T-cell (primary cell): ENCODE measurements at regions not wholly inside any gene's neighbourhood (a gene's known extent, or its start where the extent isn't known, plus 50 kb on each side); places are given as distances from the start of the nearest gene placed in this dataset.

ENCODE experiments used
- ATAC-seq, 4 experiments: fragments of 200-7000 bp in 3 of 4; fragments of 150-1000 bp in 1 of 4; cut with Tn5 transposase; replicated peaks in 1 of 4; 1 replicate in 3 of 4; 2 replicates in 1 of 4; pipeline ENCODE4 v1.10.0; 2021; ENCODE audit warnings: moderate library complexity in 3 of 4, mild to moderate bottlenecking in 2 of 4, moderate number of reproducible peaks in 1 of 4
- CTCF ChIA-PET, 2 donors: fragments of 300-600 bp; sonication (Branson Sonifier 250); formaldehyde crosslinking; loops; one replicate each; lab custom pipeline; 2022; ENCODE audit warnings: antibody characterized with exemption in 2 of 2; lab: Charles Lee
- POLR2A ChIA-PET, 2 donors: fragments of 300-600 bp; sonication (Branson Sonifier 250); formaldehyde crosslinking; loops; one replicate each; lab custom pipeline; 2022; ENCODE audit warnings: antibody characterized with exemption in 2 of 2; lab: Charles Lee
- DNase-seq, 35 experiments: peaks; one replicate each; pipeline versions ENCODE4 v3.0.0 to v3.0.0-alpha.2; 2013 to 2023
- H3K27ac ChIP-seq: one replicate; pipeline ENCODE4 v1.5.1; 2013; ENCODE audit warnings: low read length
- H3K27me3 ChIP-seq, 2 experiments: replicated peaks in 1 of 2; 1 replicate in 1 of 2; 2 replicates in 1 of 2; pipeline versions ENCODE4 v1.6.1 to v1.7.0; 2013; ENCODE audit warnings: low read length in 1 of 2, mixed read lengths in 1 of 2; ENCODE audit not compliant: control insufficient read depth in 2 of 2, insufficient read depth in 2 of 2; ENCODE audit errors: extremely low read depth in 1 of 2
- H3K36me3 ChIP-seq, 2 donors: 1 replicate in 1 of 2; 2 replicates in 1 of 2; pipeline versions ENCODE4 v1.6.1 to v1.7.0; 2013; ENCODE audit warnings: low read length in 1 of 2; ENCODE audit not compliant: control insufficient read depth in 2 of 2, insufficient read depth in 1 of 2; ENCODE audit errors: extremely low read depth in 1 of 2
- H3K4me1 ChIP-seq, 2 experiments: 1 replicate in 1 of 2; 2 replicates in 1 of 2; pipeline versions ENCODE4 v1.6.1 to v1.7.0; 2013; ENCODE audit warnings: low read length in 2 of 2, mixed read lengths in 1 of 2; ENCODE audit not compliant: insufficient read depth in 2 of 2, control insufficient read depth in 1 of 2; ENCODE audit errors: extremely low read depth in 1 of 2
- H3K4me3 ChIP-seq, 2 donors: 1 replicate in 1 of 2; 2 replicates in 1 of 2; pipeline versions ENCODE4 v1.5.1 to v1.7.0; 2013; ENCODE audit warnings: mild to moderate bottlenecking in 2 of 2, low read length in 1 of 2, moderate library complexity in 1 of 2; ENCODE audit not compliant: control insufficient read depth in 1 of 2; ENCODE audit errors: extremely low read depth in 1 of 2
- H3K9me3 ChIP-seq: 2 replicates; pipeline ENCODE4 v1.7.0; 2013
- H3K27ac Mint-ChIP-seq, 2 donors: one replicate each; pipeline ENCODE4 v1.8.0; 2020 to 2021; ENCODE audit warnings: mild to moderate bottlenecking in 2 of 2, mixed read lengths in 2 of 2
- H3K27me3 Mint-ChIP-seq, 2 donors: one replicate each; pipeline ENCODE4 v1.8.0; 2021 to 2022; ENCODE audit warnings: mixed read lengths in 2 of 2
- H3K36me3 Mint-ChIP-seq: one replicate; pipeline ENCODE4 v1.8.0; 2021; ENCODE audit warnings: mixed read lengths
- H3K4me1 Mint-ChIP-seq, 3 donors: one replicate each; pipeline ENCODE4 v1.8.0; 2020 to 2022; ENCODE audit warnings: mixed read lengths in 3 of 3, mild to moderate bottlenecking in 1 of 3
- H3K4me3 Mint-ChIP-seq, 3 donors: one replicate each; pipeline ENCODE4 v1.8.0; 2020 to 2022; ENCODE audit warnings: mild to moderate bottlenecking in 3 of 3, mixed read lengths in 3 of 3, moderate library complexity in 3 of 3
- H3K9me3 Mint-ChIP-seq, 3 donors: one replicate each; pipeline ENCODE4 v1.8.0; 2020 to 2022; ENCODE audit warnings: mixed read lengths in 3 of 3
- WGBS: methylation state at CpG from one replicate; pipeline ENCODE4 v1.1.5; 2013; ENCODE audit warnings: missing lambda C conversion rate; ENCODE audit not compliant: insufficient coverage; 5-methylcytosine and 5-hydroxymethylcytosine counted together

GRCh38 chr12:74641262-74641661, 103.6 kb downstream of the ATXN7L3B start:
- DNase-seq: no peak
- peaks cover 0 to 3% (median 0%) of the 10 kb centered on the region in 3 donors for H3K9me3 Mint-ChIP-seq
- Histone ChIP-seq H3K27me3 (no peaks in the 10 kb centered on the region), H3K9me3 (no peaks in the 10 kb centered on the region), H3K27ac (no peak overlapping the region), H3K36me3 (no peaks in the 10 kb centered on the region), H3K4me1 (no peaks in the 10 kb centered on the region), H3K4me3 (no peak overlapping the region)
- ATAC-seq: no peak
- H3K36me3 Mint-ChIP-seq: no peaks in the 10 kb centered on the region
- CTCF ChIA-PET: no interaction called here
- POLR2A ChIA-PET: no interaction called here
- H3K27me3 Mint-ChIP-seq: no peaks in the 10 kb centered on the region
- H3K27ac Mint-ChIP-seq: no peak overlapping the region
- H3K4me3 Mint-ChIP-seq: no peak overlapping the region
- H3K4me1 Mint-ChIP-seq: no peaks in the 10 kb centered on the region
- no CpG with 5 or more reads among the region's 2 CpGs for WGBS

- Mint-ChIP-seq H3K27me3 (no peaks in the 10 kb centered on the region), H3K9me3 (peaks cover 0 to 3% (median 0%) of the 10 kb centered on the region in 3 donors), H3K36me3 (no peaks in the 10 kb centered on the region), H3K27ac (no peak overlapping the region), H3K4me3 (no peak overlapping the region), H3K4me1 (no peaks in the 10 kb centered on the region)
- CTCF ChIA-PET: no interaction called here
- POLR2A ChIA-PET: no interaction called here
- no peak for ATAC-seq
- WGBS: no CpG with 5 or more reads among the region's 2 CpGs
- no peak for DNase-seq
- H3K9me3 ChIP-seq: no peaks in the 10 kb centered on the region
- H3K27ac ChIP-seq: no peak overlapping the region
- H3K36me3 ChIP-seq: no peaks in the 10 kb centered on the region
- no peaks in the 10 kb centered on the region for H3K4me1 ChIP-seq
- H3K27me3 ChIP-seq: no peaks in the 10 kb centered on the region
- H3K4me3 ChIP-seq: no peak overlapping the region
Measured at GRCh38 chr12:74641694-74642093, 104.1 kb downstream of the ATXN7L3B start.

DNA sequence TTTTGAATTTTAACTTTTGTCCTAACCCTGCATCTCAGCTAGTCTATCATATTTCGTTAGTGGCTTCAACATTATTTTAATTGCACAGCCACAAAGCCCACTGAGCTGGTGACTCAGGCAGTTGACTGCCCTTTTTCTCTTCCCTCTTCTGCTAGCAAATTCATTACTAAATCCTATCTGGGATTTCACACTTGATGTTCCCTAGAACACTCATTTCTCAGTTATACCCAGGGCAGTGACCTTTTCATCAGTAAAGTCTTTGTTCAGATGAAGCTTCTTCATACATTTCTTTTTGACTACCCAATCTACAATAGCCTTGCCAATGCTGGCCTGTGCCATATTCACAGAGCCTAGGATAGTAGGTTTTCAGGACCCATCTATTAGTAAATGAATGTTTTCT, 107.0 kb downstream of the ATXN7L3B start:
- 57% methylated on average over 1 of the region's 1 CpG for WGBS
- ChIA-PET CTCF (no interaction called here), POLR2A (interaction anchor here in 1 of 2 donors (0.7 kb wide), 1 partner anchor 1653 kb away, joined by 3 read pairs; no protein-coding TSS in a partner anchor)
- H3K4me1 ChIP-seq: no peaks in the 10 kb centered on the region
- no peaks in the 10 kb centered on the region for H3K36me3 ChIP-seq
- Mint-ChIP-seq H3K36me3 (no peaks in the 10 kb centered on the region), H3K4me1 (no peaks in the 10 kb centered on the region), H3K27ac (no peak overlapping the region), H3K4me3 (no peak overlapping the region), H3K9me3 (no peaks in the 10 kb centered on the region), H3K27me3 (no peaks in the 10 kb centered on the region)
- no peak overlapping the region for H3K4me3 ChIP-seq
- H3K27me3 ChIP-seq: no peaks in the 10 kb centered on the region
- H3K9me3 ChIP-seq: no peaks in the 10 kb centered on the region
- no peak overlapping the region for H3K27ac ChIP-seq
- ATAC-seq (no peak), DNase-seq (no peak)

DNA sequence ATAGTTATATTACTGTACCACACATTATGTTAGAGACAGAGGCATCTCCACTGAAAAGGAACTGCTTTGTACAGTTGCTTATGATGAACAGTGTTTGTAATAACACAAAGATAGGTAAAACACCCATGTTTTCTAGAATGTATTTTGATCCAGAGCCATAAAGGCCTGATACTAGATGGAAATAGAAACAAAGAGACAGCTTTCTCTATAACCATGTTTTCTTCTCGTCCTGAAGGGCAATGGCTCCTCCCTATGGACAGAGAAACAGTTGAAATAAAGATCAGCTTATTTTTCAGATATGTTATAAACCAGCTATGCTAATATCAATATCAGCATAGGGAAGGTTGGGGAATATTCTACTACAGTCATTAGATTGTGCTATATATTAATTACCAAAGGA, 109.2 kb downstream of the ATXN7L3B start:
- no peak overlapping the region for H3K4me3 Mint-ChIP-seq
- H3K4me1 Mint-ChIP-seq: no peaks in the 10 kb centered on the region

GRCh38 chr12:74647256-74647655, 109.6 kb downstream of the ATXN7L3B start:
- Histone ChIP-seq H3K27ac (no peak overlapping the region), H3K27me3 (no peaks in the 10 kb centered on the region), H3K4me1 (no peaks in the 10 kb centered on the region), H3K4me3 (no peak overlapping the region), H3K9me3 (no peaks in the 10 kb centered on the region), H3K36me3 (no peaks in the 10 kb centered on the region)
- no peak for DNase-seq
- ATAC-seq: no peak
- Mint-ChIP-seq H3K4me3 (no peak overlapping the region), H3K27me3 (no peaks in the 10 kb centered on the region), H3K9me3 (no peaks in the 10 kb centered on the region), H3K27ac (no peak overlapping the region), H3K36me3 (no peaks in the 10 kb centered on the region), H3K4me1 (no peaks in the 10 kb centered on the region)
- ChIA-PET POLR2A (interaction anchor here (0.7 kb wide), 2 partner anchors 39 to 346 kb away, joined by 3 to 6 read pairs; no protein-coding TSS in a partner anchor), CTCF (no interaction called here)
- no CpG with 5 or more reads among the region's 2 CpGs for WGBS

More for the DNA sequence above, 109.2 kb downstream of the ATXN7L3B start:
- Histone ChIP-seq H3K27ac (no peak overlapping the region), H3K27me3 (no peaks in the 10 kb centered on the region), H3K4me3 (no peak overlapping the region), H3K4me1 (no peaks in the 10 kb centered on the region), H3K9me3 (no peaks in the 10 kb centered on the region), H3K36me3 (no peaks in the 10 kb centered on the region)
- Mint-ChIP-seq H3K27ac (no peak overlapping the region), H3K27me3 (no peaks in the 10 kb centered on the region), H3K9me3 (no peaks in the 10 kb centered on the region), H3K36me3 (no peaks in the 10 kb centered on the region)
- DNase-seq (no peak), ATAC-seq (no peak)
- POLR2A ChIA-PET: no interaction called here
- CTCF ChIA-PET: no interaction called here
- WGBS: no CpG with 5 or more reads among the region's 1 CpG

DNA sequence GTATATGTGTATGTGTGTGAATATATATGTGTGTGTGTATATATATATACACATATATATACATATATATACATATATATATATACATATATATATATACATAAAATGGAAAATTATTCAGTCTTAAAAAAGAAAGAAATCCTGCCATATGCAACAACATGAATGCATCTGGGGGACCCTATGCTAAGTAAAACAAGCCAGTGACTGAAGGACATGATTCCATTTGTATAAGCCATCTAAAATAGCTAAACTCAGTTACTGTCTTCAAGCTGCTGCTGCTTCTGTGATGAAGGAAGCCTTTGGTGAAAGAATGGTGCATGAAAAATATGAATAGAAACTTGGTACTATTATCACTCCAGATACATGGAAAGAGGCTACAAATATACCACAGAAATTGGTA, 118.6 kb downstream of the ATXN7L3B start:
- Histone ChIP-seq H3K27ac (no peak overlapping the region), H3K4me1 (no peaks in the 10 kb centered on the region), H3K9me3 (no peaks in the 10 kb centered on the region), H3K4me3 (no peak overlapping the region), H3K36me3 (no peaks in the 10 kb centered on the region), H3K27me3 (no peaks in the 10 kb centered on the region)
- DNase-seq: no peak
- Mint-ChIP-seq H3K36me3 (no peaks in the 10 kb centered on the region), H3K9me3 (peaks cover 0 to 6% (median 5%) of the 10 kb centered on the region in 3 donors), H3K27me3 (peaks cover 0 to 1% of the 10 kb centered on the region in 2 donors), H3K27ac (no peak overlapping the region), H3K4me1 (no peaks in the 10 kb centered on the region), H3K4me3 (no peak overlapping the region)
- CTCF ChIA-PET: no interaction called here
- POLR2A ChIA-PET: interaction anchor here in 1 of 2 donors (0.6 kb wide), 1 partner anchor 1315 kb away, joined by 3 read pairs; no protein-coding TSS in a partner anchor
- no peak for ATAC-seq

GRCh38 chr12:74660442-74660841, 122.8 kb downstream of the ATXN7L3B start:
- WGBS: 69% methylated on average over 3 of the region's 5 CpGs
- Histone ChIP-seq H3K36me3 (no peaks in the 10 kb centered on the region), H3K27ac (no peak overlapping the region), H3K9me3 (no peaks in the 10 kb centered on the region), H3K27me3 (no peaks in the 10 kb centered on the region), H3K4me3 (no peak overlapping the region), H3K4me1 (no peaks in the 10 kb centered on the region)
- no peak overlapping the region for H3K4me3 Mint-ChIP-seq
- ChIA-PET POLR2A (no interaction called here), CTCF (no interaction called here)
- no peak overlapping the region for H3K27ac Mint-ChIP-seq
- no peaks in the 10 kb centered on the region for H3K36me3 Mint-ChIP-seq
- no peaks in the 10 kb centered on the region for H3K4me1 Mint-ChIP-seq
- H3K9me3 Mint-ChIP-seq: no peaks in the 10 kb centered on the region
- no peaks in the 10 kb centered on the region for H3K27me3 Mint-ChIP-seq
- DNase-seq (no peak), ATAC-seq (no peak)
